ENCODE measurements at regions not wholly inside any gene's neighbourhood (a gene's known extent, or its start where the extent isn't known, plus 50 kb on each side); places are given as distances from the start of the nearest gene placed in this dataset.

- Histone ChIP-seq H3K9me3 (ENCODE audit: low read length) (no peaks in the 10 kb centered on the region), H3K4me1 (ENCODE audit: insufficient read depth, low read length, poor library complexity, severe bottlenecking) (no peaks in the 10 kb centered on the region), H3K9me2 (ENCODE audit: insufficient read depth, low read length) (no peaks in the 10 kb centered on the region), H4K20me1 (ENCODE audit: insufficient read depth, low read length) (no peaks in the 10 kb centered on the region), H3K36me3 (ENCODE audit: insufficient read depth, low read length) (no peaks in the 10 kb centered on the region), H3K79me2 (ENCODE audit: insufficient read depth, low read depth, low read length) (no peaks in the 10 kb centered on the region), H3K4me3 (ENCODE audit: low read depth, low read length, poor library complexity, severe bottlenecking) (no peak overlapping the region), H3K27ac (ENCODE audit: low read depth, low read length, poor library complexity, severe bottlenecking) (no peak overlapping the region), H2AFZ (ENCODE audit: low read length) (no peak overlapping the region), H3K4me2 (ENCODE audit: low read length) (no peak overlapping the region)
- BruUV-seq (replicated peaks) = no TSS peak
- TF ChIP-seq CTCF (conservative IDR thresholded peaks at IDR 0.05; ENCODE audit: low read length) (no peak), EZH2phosphoT487 (IDR thresholded peaks at IDR 0.05; ENCODE audit: borderline replicate concordance, low read depth, low read length) (no peak)
- intact Hi-C loops (cut with micrococcal nuclease; ENCODE audit: unreplicated experiment) = no loop called here
- no peak for DNase-seq (ENCODE audit: low spot score)
- ChIA-PET CTCF (ENCODE audit: unreplicated experiment) (no interaction called here), POLR2A (interaction anchor here (0.7 kb wide), 1 partner anchor 214 kb away, joined by 3 read pairs; no protein-coding TSS in a partner anchor)
Measured at GRCh38 chr4:104866809-104867208, 279.9 kb upstream of the TET2 start.

- intact Hi-C loops (cut with micrococcal nuclease; ENCODE audit: unreplicated experiment) = no loop called here
- BruUV-seq (replicated peaks) = no TSS peak
- no peaks in the 10 kb centered on the region for H3K79me2 ChIP-seq (ENCODE audit: insufficient read depth, low read depth, low read length)
- CTCF ChIA-PET (ENCODE audit: unreplicated experiment) = no interaction called here
- H3K9me3 ChIP-seq (ENCODE audit: low read length) = no peaks in the 10 kb centered on the region
- H3K27ac ChIP-seq (ENCODE audit: low read depth, low read length, poor library complexity, severe bottlenecking) = no peak overlapping the region
- no peak overlapping the region for H3K4me3 ChIP-seq (ENCODE audit: low read depth, low read length, poor library complexity, severe bottlenecking)
- no peaks in the 10 kb centered on the region for H3K4me1 ChIP-seq (ENCODE audit: insufficient read depth, low read length, poor library complexity, severe bottlenecking)
- no peak overlapping the region for H3K4me2 ChIP-seq (ENCODE audit: low read length)
- POLR2A ChIA-PET = no interaction called here
- H3K9me2 ChIP-seq (ENCODE audit: insufficient read depth, low read length) = no peaks in the 10 kb centered on the region
- no peak for TF ChIP-seq CTCF (conservative IDR thresholded peaks at IDR 0.05; ENCODE audit: low read length)
- no peak for TF ChIP-seq EZH2phosphoT487 (IDR thresholded peaks at IDR 0.05; ENCODE audit: borderline replicate concordance, low read depth, low read length)
- no peak for DNase-seq (ENCODE audit: low spot score)
- no peak overlapping the region for H2AFZ ChIP-seq (ENCODE audit: low read length)
- no peaks in the 10 kb centered on the region for H4K20me1 ChIP-seq (ENCODE audit: insufficient read depth, low read length)
- H3K36me3 ChIP-seq (ENCODE audit: insufficient read depth, low read length) = no peaks in the 10 kb centered on the region
Measured at GRCh38 chr4:104868533-104868932, 278.1 kb upstream of the TET2 start.

DNA sequence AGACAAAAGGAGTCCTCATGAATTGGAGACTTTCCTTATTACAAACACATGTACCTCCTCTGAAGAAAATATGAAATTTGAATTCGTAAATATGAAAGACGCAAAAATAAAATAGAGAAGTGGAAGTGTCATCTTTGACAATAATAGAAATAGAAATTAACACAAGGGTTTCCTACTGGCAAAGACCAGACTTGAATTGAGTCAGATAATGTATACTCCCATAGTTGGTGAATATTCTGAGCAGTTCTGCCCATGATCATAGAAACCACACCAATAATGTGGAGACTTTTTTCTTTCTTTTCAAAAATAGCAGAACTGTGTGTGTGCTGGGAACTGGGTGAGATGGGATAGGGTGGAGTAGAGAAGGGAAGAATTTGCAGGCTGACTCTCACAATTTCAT lies 277.7 kb upstream of the TET2 start:
- no peaks in the 10 kb centered on the region for H3K9me3 ChIP-seq (ENCODE audit: low read length)
- H2AFZ ChIP-seq (ENCODE audit: low read length) = no peak overlapping the region
- no peak overlapping the region for H3K27ac ChIP-seq (ENCODE audit: low read depth, low read length, poor library complexity, severe bottlenecking)
- no peaks in the 10 kb centered on the region for H3K4me1 ChIP-seq (ENCODE audit: insufficient read depth, low read length, poor library complexity, severe bottlenecking)
- no peak for DNase-seq (ENCODE audit: low spot score)
- no peak for TF ChIP-seq EZH2phosphoT487 (IDR thresholded peaks at IDR 0.05; ENCODE audit: borderline replicate concordance, low read depth, low read length)
- TF ChIP-seq CTCF (conservative IDR thresholded peaks at IDR 0.05; ENCODE audit: low read length) = no peak
- POLR2A ChIA-PET = no interaction called here
- CTCF ChIA-PET (ENCODE audit: unreplicated experiment) = no interaction called here
- no peaks in the 10 kb centered on the region for H3K36me3 ChIP-seq (ENCODE audit: insufficient read depth, low read length)
- H4K20me1 ChIP-seq (ENCODE audit: insufficient read depth, low read length) = no peaks in the 10 kb centered on the region
- H3K4me2 ChIP-seq (ENCODE audit: low read length) = no peak overlapping the region
- H3K9me2 ChIP-seq (ENCODE audit: insufficient read depth, low read length) = no peaks in the 10 kb centered on the region
- no peaks in the 10 kb centered on the region for H3K79me2 ChIP-seq (ENCODE audit: insufficient read depth, low read depth, low read length)
- BruUV-seq (replicated peaks) = no TSS peak
- no peak overlapping the region for H3K4me3 ChIP-seq (ENCODE audit: low read depth, low read length, poor library complexity, severe bottlenecking)
- intact Hi-C loops (cut with micrococcal nuclease; ENCODE audit: unreplicated experiment) = no loop called here
